ENCODE measurements at regions not wholly inside any gene's neighbourhood (a gene's known extent, or its start where the extent isn't known, plus 50 kb on each side); places are given as distances from the start of the nearest gene placed in this dataset.

DNA sequence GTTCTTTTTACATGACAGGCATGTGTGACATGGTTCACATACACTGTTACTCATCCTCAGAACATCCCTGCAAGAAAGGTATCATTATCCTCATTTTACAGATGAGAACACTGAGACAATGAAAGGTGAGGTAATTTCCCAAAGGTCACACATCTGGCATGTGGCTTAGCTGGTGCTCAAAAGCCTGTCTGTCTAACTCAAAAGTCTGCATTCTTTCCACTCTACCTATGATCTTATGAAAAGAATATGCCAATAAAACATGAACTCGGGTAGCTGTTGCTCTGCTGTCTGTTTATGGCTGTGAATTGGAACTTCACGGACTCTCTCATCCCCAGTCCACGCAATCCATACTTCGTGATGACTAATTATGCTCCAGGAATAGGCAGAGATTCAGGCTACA is 79.0 kb upstream of the ODAD2 start:
- H2AFZ ChIP-seq (ENCODE audit: low read depth, low read length) = no peak overlapping the region
- FAIRE-seq = no peak
- H3K9me1 ChIP-seq (ENCODE audit: control insufficient read depth, insufficient read depth, low read length) = no peaks in the 10 kb centered on the region
- no peak for DNase-seq (ENCODE audit: extremely low read depth in 1 of 4, low spot score in 3 of 4)
- ATAC-seq = no peak
- TF ChIP-seq TCFL5 (CRISPR knock-in tag; conservative IDR thresholded peaks at IDR 0.05) = no peak
- no peak for TF ChIP-seq EHMT2 (IDR thresholded peaks at IDR 0.05)
- TF ChIP-seq TEAD2 (tag; IDR thresholded peaks at IDR 0.05) = no peak
- no peak for TF ChIP-seq THRAP3 (IDR thresholded peaks at IDR 0.05; ENCODE audit: borderline replicate concordance)
- no peak for TF ChIP-seq SMAD3 (CRISPR knock-in tag; conservative IDR thresholded peaks at IDR 0.05)
- H3K79me2 ChIP-seq (ENCODE audit: control insufficient read depth, insufficient read depth, low read length) = no peaks in the 10 kb centered on the region
- in situ Hi-C loops (cut with MboI) (no loop called here), intact Hi-C loops (cut with micrococcal nuclease) (no loop called here)
- ChIA-PET POLR2A (no interaction called here), CTCF (ENCODE audit: low intra/inter-chr PET ratio) (no interaction called here)
- H3K36me3 ChIP-seq (ENCODE audit: control insufficient read depth, insufficient read depth, low read length) = no peaks in the 10 kb centered on the region
- no peaks in the 10 kb centered on the region for H3K4me1 ChIP-seq (replicated peaks in 1 of 2; ENCODE audit: control insufficient read depth in 2 of 2, insufficient read depth in 2 of 2, low read length in 2 of 2)
- no peaks in the 10 kb centered on the region for H3K9me3 ChIP-seq (replicated peaks; ENCODE audit: control insufficient read depth, insufficient read depth, low read depth, low read length)
- no peaks in the 10 kb centered on the region for H3K27me3 ChIP-seq (ENCODE audit: control insufficient read depth in 2 of 2, insufficient read depth in 2 of 2, low read length in 2 of 2)
- H3K4me2 ChIP-seq (ENCODE audit: insufficient read depth, low read length) = no peak overlapping the region
- H3K9ac ChIP-seq (ENCODE audit: insufficient read depth in 1 of 2, low read depth in 2 of 2, low read length in 2 of 2) = no peak overlapping the region
- no peak overlapping the region for H3K4me3 ChIP-seq
- H4K20me1 ChIP-seq (replicated peaks; ENCODE audit: control insufficient read depth, insufficient read depth, low read length) = no peaks in the 10 kb centered on the region
- H3K27ac ChIP-seq (ENCODE audit: extremely low read depth, low read depth, low read length) = no peak overlapping the region
- WGBS (ENCODE audit: insufficient coverage, low coverage, missing lambda C conversion rate) = 0% methylated on average over 4 of the region's 4 CpGs
- BruUV-seq (replicated peaks) = no TSS peak

DNA sequence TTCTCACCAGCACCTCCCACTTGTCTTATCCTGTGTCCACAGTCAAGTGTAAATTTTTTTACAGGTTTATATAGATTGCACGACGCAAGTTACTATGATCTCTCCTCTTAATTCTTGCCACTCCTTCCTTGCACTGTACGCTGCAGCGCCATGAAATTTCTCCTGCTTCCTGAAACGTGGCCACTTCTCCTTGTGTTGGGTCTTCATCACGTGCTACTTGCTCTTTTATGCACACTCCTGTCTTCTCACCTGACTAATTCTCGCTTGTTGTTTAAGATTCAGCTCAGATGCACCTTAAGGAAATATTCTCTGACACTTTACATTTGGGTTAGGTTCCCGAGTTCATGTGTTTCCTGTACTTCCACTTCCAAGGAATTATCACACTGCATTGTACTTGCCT is 76.5 kb upstream of the ODAD2 start:
- WGBS (ENCODE audit: insufficient coverage, low coverage, missing lambda C conversion rate) = under 1% methylated on average over 8 of the region's 8 CpGs
- CTCF ChIA-PET (ENCODE audit: low intra/inter-chr PET ratio) = no interaction called here
- Histone ChIP-seq H3K4me2 (ENCODE audit: insufficient read depth, low read length) (no peak overlapping the region), H3K9ac (ENCODE audit: insufficient read depth in 1 of 2, low read depth in 2 of 2, low read length in 2 of 2) (no peak overlapping the region), H2AFZ (ENCODE audit: low read depth, low read length) (no peak overlapping the region), H3K36me3 (ENCODE audit: control insufficient read depth, insufficient read depth, low read length) (no peaks in the 10 kb centered on the region), H3K27me3 (ENCODE audit: control insufficient read depth in 2 of 2, insufficient read depth in 2 of 2, low read length in 2 of 2) (no peaks in the 10 kb centered on the region), H3K4me1 (replicated peaks in 1 of 2; ENCODE audit: control insufficient read depth in 2 of 2, insufficient read depth in 2 of 2, low read length in 2 of 2) (no peaks in the 10 kb centered on the region), H4K20me1 (replicated peaks; ENCODE audit: control insufficient read depth, insufficient read depth, low read length) (no peaks in the 10 kb centered on the region), H3K79me2 (ENCODE audit: control insufficient read depth, insufficient read depth, low read length) (no peaks in the 10 kb centered on the region), H3K9me3 (replicated peaks; ENCODE audit: control insufficient read depth, insufficient read depth, low read depth, low read length) (no peaks in the 10 kb centered on the region), H3K27ac (ENCODE audit: extremely low read depth, low read depth, low read length) (no peak overlapping the region), H3K9me1 (ENCODE audit: control insufficient read depth, insufficient read depth, low read length) (no peaks in the 10 kb centered on the region), H3K4me3 (no peak overlapping the region)
- POLR2A ChIA-PET = no interaction called here
- ATAC-seq (no peak), DNase-seq (ENCODE audit: extremely low read depth in 1 of 4, low spot score in 3 of 4) (no peak), FAIRE-seq (no peak)
- in situ Hi-C loops (cut with MboI) = no loop called here
- intact Hi-C loops (cut with micrococcal nuclease) = no loop called here
- no TSS peak for BruUV-seq (replicated peaks)
- TF ChIP-seq XRCC3 (IDR thresholded peaks at IDR 0.05) = no peak
- no peak for TF ChIP-seq ZNF778 (CRISPR knock-in tag; IDR thresholded peaks at IDR 0.05)
- no peak for TF ChIP-seq ZNF408 (CRISPR knock-in tag; IDR thresholded peaks at IDR 0.05; ENCODE audit: low read depth)
- no peak for TF ChIP-seq POLR2AphosphoS5 (IDR thresholded peaks at IDR 0.05; ENCODE audit: control insufficient read depth, insufficient read depth, low read depth, low read length)
- TF ChIP-seq DNMT1 (IDR thresholded peaks at IDR 0.05) = no peak
- no peak for TF ChIP-seq CHD4 (IDR thresholded peaks at IDR 0.05; ENCODE audit: insufficient read depth, insufficient replicate concordance, low read depth, low read length, poor library complexity, severe bottlenecking)
- TF ChIP-seq HDAC1 (IDR thresholded peaks at IDR 0.05) = no peak
- TF ChIP-seq, protein P1, sequence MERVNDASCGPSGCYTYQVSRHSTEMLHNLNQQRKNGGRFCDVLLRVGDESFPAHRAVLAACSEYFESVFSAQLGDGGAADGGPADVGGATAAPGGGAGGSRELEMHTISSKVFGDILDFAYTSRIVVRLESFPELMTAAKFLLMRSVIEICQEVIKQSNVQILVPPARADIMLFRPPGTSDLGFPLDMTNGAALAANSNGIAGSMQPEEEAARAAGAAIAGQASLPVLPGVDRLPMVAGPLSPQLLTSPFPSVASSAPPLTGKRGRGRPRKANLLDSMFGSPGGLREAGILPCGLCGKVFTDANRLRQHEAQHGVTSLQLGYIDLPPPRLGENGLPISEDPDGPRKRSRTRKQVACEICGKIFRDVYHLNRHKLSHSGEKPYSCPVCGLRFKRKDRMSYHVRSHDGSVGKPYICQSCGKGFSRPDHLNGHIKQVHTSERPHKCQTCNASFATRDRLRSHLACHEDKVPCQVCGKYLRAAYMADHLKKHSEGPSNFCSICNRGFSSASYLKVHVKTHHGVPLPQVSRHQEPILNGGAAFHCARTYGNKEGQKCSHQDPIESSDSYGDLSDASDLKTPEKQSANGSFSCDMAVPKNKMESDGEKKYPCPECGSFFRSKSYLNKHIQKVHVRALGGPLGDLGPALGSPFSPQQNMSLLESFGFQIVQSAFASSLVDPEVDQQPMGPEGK (CRISPR knock-in tag; IDR thresholded peaks at IDR 0.05; ENCODE audit: borderline replicate concordance) = no peak
- no peak for TF ChIP-seq ZC3H4 (CRISPR knock-in tag; IDR thresholded peaks at IDR 0.05; ENCODE audit: borderline replicate concordance)
- TF ChIP-seq, protein P2, sequence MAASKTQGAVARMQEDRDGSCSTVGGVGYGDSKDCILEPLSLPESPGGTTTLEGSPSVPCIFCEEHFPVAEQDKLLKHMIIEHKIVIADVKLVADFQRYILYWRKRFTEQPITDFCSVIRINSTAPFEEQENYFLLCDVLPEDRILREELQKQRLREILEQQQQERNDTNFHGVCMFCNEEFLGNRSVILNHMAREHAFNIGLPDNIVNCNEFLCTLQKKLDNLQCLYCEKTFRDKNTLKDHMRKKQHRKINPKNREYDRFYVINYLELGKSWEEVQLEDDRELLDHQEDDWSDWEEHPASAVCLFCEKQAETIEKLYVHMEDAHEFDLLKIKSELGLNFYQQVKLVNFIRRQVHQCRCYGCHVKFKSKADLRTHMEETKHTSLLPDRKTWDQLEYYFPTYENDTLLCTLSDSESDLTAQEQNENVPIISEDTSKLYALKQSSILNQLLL (CRISPR knock-in tag; IDR thresholded peaks at IDR 0.05; ENCODE audit: borderline replicate concordance) = no peak
- no peak for TF ChIP-seq ZNF23 (CRISPR knock-in tag; IDR thresholded peaks at IDR 0.05)
